Vagina (tissue), 2 donors: ENCODE measurements at regions not wholly inside any gene's neighbourhood (a gene's known extent, or its start where the extent isn't known, plus 50 kb on each side); places are given as distances from the start of the nearest gene placed in this dataset.

Source experiments
- CTCF ChIP-seq, 3 experiments: fragments of 450-650 bp in 2 of 3; fragments of 200-600 bp in 1 of 3; sonication (generic) in 1 of 3; IDR thresholded peaks; one replicate each; pipeline ENCODE4 v1.5.1; 2017 to 2019; ENCODE audit warnings: antibody characterized with exemption in 3 of 3, mild to moderate bottlenecking in 2 of 3, moderate library complexity in 2 of 3
- POLR2A ChIP-seq, 2 donors: fragments of 450-650 bp; IDR thresholded peaks; one replicate each; pipeline ENCODE4 v1.6.1; 2017; ENCODE audit warnings: antibody characterized with exemption in 2 of 2, mild to moderate bottlenecking in 2 of 2, moderate library complexity in 2 of 2
- POLR2AphosphoS5 ChIP-seq, 2 donors: sonication (generic); formaldehyde crosslinking; IDR thresholded peaks; one replicate each; pipeline ENCODE4 v1.9.0; 2017; ENCODE audit warnings: antibody characterized with exemption in 2 of 2, mild to moderate bottlenecking in 2 of 2, low read depth in 1 of 2; ENCODE audit not compliant: insufficient read depth in 1 of 2

DNA sequence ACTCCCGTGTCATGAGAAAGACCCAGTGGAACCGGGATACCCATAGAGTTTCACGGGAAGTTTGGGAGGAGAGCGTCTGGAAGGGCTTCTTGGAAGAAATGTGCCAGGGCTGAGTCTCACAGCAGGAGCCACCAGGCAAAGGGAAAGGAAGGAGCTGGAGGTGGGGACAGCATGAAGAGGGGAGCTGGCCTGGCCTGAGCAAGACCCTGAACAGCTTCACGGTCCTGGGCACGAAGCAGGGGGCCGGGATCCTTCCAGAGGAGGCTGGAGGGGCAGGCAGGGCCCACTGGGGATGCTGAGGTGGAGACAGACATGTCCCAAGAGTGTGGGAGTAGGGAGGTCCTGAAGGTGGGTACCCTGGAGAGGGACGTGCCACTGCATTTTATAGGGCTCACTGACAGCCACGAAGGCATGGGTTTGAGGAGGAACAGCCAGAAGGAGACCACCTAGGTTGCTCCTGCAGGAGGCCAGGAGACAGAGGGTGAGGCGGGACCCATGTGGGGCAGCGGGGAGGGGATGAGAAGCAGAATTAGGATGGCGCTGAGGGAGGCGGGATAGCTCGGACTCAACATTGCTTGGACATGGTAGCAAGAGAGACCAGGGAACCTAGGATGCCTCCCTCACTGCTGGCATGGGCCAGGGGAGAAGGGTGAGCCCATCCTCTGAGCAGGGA lies 168.1 kb upstream of the ID2 start:
- no peak for TF ChIP-seq CTCF (IDR thresholded peaks at IDR 0.05)
- no peak for TF ChIP-seq POLR2A (IDR thresholded peaks at IDR 0.05)
- TF ChIP-seq POLR2AphosphoS5 (IDR thresholded peaks at IDR 0.05; ENCODE audit: insufficient read depth in 1 of 2, low read depth in 1 of 2) = no peak
